K562 (cell line): ENCODE measurements at regions not wholly inside any gene's neighbourhood (a gene's known extent, or its start where the extent isn't known, plus 50 kb on each side); places are given as distances from the start of the nearest gene placed in this dataset.

ENCODE experiments used
- ATAC-seq: fragments of 200-7000 bp; cut with Tn5 transposase; 3 replicates; pipeline ENCODE4 v1.9.1; 2020; ENCODE audit warnings: moderate library complexity
- BruUV-seq: library from RNA; stranded (reverse); fragments of 400-500 nt; replicated peaks from 2 replicates; lab custom pipeline; 2021; lab: Mats Ljungman, UMichigan
- CTCF ChIA-PET: fragments of 300-600 bp; formaldehyde crosslinking; extraction: SDS; loops from one replicate; lab custom pipeline; 2021; ENCODE audit warnings: low intra/inter-chr PET ratio; lab: Yijun Ruan, JAX
- POLR2A ChIA-PET: fragments of 300-600, 350-650 bp; sonication (Branson Sonifier 250); formaldehyde crosslinking; extraction: SDS; loops from one replicate; lab custom pipeline; 2021; ENCODE audit warnings: antibody characterized with exemption, inconsistent platforms; lab: Yijun Ruan, JAX
- DNase-seq, 4 experiments: peaks; one replicate each; pipeline versions ENCODE4 v3.0.0 to v3.0.0-alpha.2; 2011 to 2018; ENCODE audit warnings: low spot score in 3 of 4, mixed read lengths in 3 of 4; ENCODE audit errors: extremely low read depth in 1 of 4
- FAIRE-seq: peaks from 2 replicates; lab custom pipeline; 2011; peaks lifted over from hg19 to GRCh38; lab: Jason Lieb, UNC
- H2AFZ ChIP-seq: 2 replicates; pipeline ENCODE4 v1.6.0; 2011; ENCODE audit warnings: low read depth, low read length, control low read depth, inconsistent platforms
- H3K27ac ChIP-seq: fragments of 200-600 bp; 3 replicates; pipeline ENCODE4 v1.8.0; 2011; ENCODE audit warnings: low read depth, mild to moderate bottlenecking, control low read depth, inconsistent platforms, low read length, moderate library complexity, mixed read lengths; ENCODE audit errors: extremely low read depth
- H3K27me3 ChIP-seq, 2 experiments: fragments of 300-600 bp in 1 of 2; 2 replicates in 1 of 2; 3 replicates in 1 of 2; pipeline versions ENCODE4 v1.6.0 to v1.8.0; 2011; ENCODE audit warnings: inconsistent platforms in 2 of 2, low read length in 2 of 2, mild to moderate bottlenecking in 1 of 2, mixed read lengths in 1 of 2, moderate library complexity in 1 of 2; ENCODE audit not compliant: control insufficient read depth in 2 of 2, insufficient read depth in 2 of 2
- H3K36me3 ChIP-seq: fragments of 300-600 bp; 3 replicates; pipeline ENCODE4 v1.8.0; 2011; ENCODE audit warnings: mild to moderate bottlenecking, low read length, inconsistent platforms; ENCODE audit not compliant: control insufficient read depth, insufficient read depth
- H3K4me1 ChIP-seq, 2 experiments: fragments of 200-600 bp in 1 of 2; replicated peaks in 1 of 2; 2 replicates in 1 of 2; 3 replicates in 1 of 2; pipeline versions ENCODE4 v1.5.1 to v1.8.0; 2011; ENCODE audit warnings: inconsistent platforms in 2 of 2, low read length in 2 of 2, mild to moderate bottlenecking in 1 of 2, mixed read lengths in 1 of 2, moderate library complexity in 1 of 2; ENCODE audit not compliant: control insufficient read depth in 2 of 2, insufficient read depth in 2 of 2
- H3K4me2 ChIP-seq: 2 replicates; pipeline ENCODE4 v1.6.1; 2011; ENCODE audit warnings: low read length, control low read depth, inconsistent platforms, mixed read lengths; ENCODE audit not compliant: insufficient read depth
- H3K4me3 ChIP-seq: fragments of 200-600 bp; sonication (generic), shearing (Covaris generic); 2 replicates; pipeline ENCODE4 v1.5.1; 2016; ENCODE audit warnings: control low read depth, inconsistent platforms
- H3K79me2 ChIP-seq: fragments of 200-600 bp; 3 replicates; pipeline ENCODE4 v1.8.0; 2011; ENCODE audit warnings: low read length, inconsistent platforms; ENCODE audit not compliant: control insufficient read depth, insufficient read depth
- H3K9ac ChIP-seq, 2 experiments: 2 replicates each; pipeline versions ENCODE4 v1.6.0 to v1.6.1; 2011; ENCODE audit warnings: low read depth in 2 of 2, low read length in 2 of 2, control low read depth in 1 of 2, inconsistent platforms in 1 of 2, mild to moderate bottlenecking in 1 of 2, mixed read lengths in 1 of 2; ENCODE audit not compliant: insufficient read depth in 1 of 2
- H3K9me1 ChIP-seq: one replicate; pipeline ENCODE4 v1.6.0; 2011; ENCODE audit warnings: inconsistent platforms, mild to moderate bottlenecking, low read length, moderate library complexity; ENCODE audit not compliant: control insufficient read depth, insufficient read depth
- H3K9me3 ChIP-seq: replicated peaks from 2 replicates; pipeline ENCODE4 v1.5.1; 2011; ENCODE audit warnings: low read depth, low read length, inconsistent platforms; ENCODE audit not compliant: control insufficient read depth, insufficient read depth
- H4K20me1 ChIP-seq: replicated peaks from 2 replicates; pipeline ENCODE4 v1.6.1; 2011; ENCODE audit warnings: low read length, inconsistent platforms, mixed read lengths; ENCODE audit not compliant: control insufficient read depth, insufficient read depth
- ADNP ChIP-seq: fragments of 200-800 bp; sonication (Bioruptor generic); IDR thresholded peaks from 2 replicates; pipeline ENCODE4 v1.6.1; 2016; ENCODE audit warnings: missing genetic modification characterization, missing compliant biosample characterization
- DACH1 ChIP-seq: fragments of 450-650 bp; IDR thresholded peaks from 2 replicates; pipeline ENCODE4 v1.6.1; 2018; ENCODE audit not compliant: partially characterized antibody
- EWSR1 ChIP-seq: fragments of 450-650 bp; IDR thresholded peaks from 2 replicates; pipeline ENCODE4 v1.6.1; 2018; ENCODE audit warnings: borderline replicate concordance, mild to moderate bottlenecking, low read depth, moderate library complexity; ENCODE audit not compliant: partially characterized antibody
- EZH2 ChIP-seq: IDR thresholded peaks from 2 replicates; pipeline ENCODE4 v1.6.1; 2012; ENCODE audit warnings: low read depth, mild to moderate bottlenecking, inconsistent platforms, low read length, borderline replicate concordance
- NFE2 ChIP-seq: IDR thresholded peaks from 2 replicates; pipeline ENCODE4 v1.6.1; 2014; ENCODE audit warnings: antibody characterized with exemption, low read depth
- NR2F6 ChIP-seq: fragments of 450-650 bp; formaldehyde crosslinking; IDR thresholded peaks from 2 replicates; pipeline ENCODE4 v1.4.0; 2020; ENCODE audit warnings: mild to moderate bottlenecking
- SPI1 ChIP-seq: IDR thresholded peaks from 2 replicates; pipeline ENCODE4 v1.6.1; 2011; ENCODE audit warnings: low read depth, low read length, control low read depth, borderline replicate concordance
- SRSF9 ChIP-seq: fragments of 200-400 bp; formaldehyde crosslinking; IDR thresholded peaks from 2 replicates; pipeline ENCODE4 v1.6.1; 2017; ENCODE audit warnings: low read depth, low read length, borderline replicate concordance
- U2AF2 ChIP-seq: fragments of 200-400 bp; formaldehyde crosslinking; optimal IDR thresholded peaks from 2 replicates; pipeline ENCODE3; 2017; ENCODE audit warnings: low read depth, mild to moderate bottlenecking, low read length
- ZBTB2 ChIP-seq: fragments of 450-650 bp; IDR thresholded peaks from 2 replicates; pipeline ENCODE4 v1.6.1; 2016; ENCODE audit warnings: antibody characterized with exemption
- ZNF316 ChIP-seq: fragments of 450-650 bp; IDR thresholded peaks from 2 replicates; pipeline ENCODE4 v1.6.1; 2016
- WGBS: fragments of 100-300 bp; shearing (Covaris generic); methylation state at CpG from one replicate; pipeline ENCODE4 v1.1.6; 2016; ENCODE audit warnings: low coverage, mixed read lengths; ENCODE audit not compliant: insufficient coverage; ENCODE audit errors: missing lambda C conversion rate; 5-methylcytosine and 5-hydroxymethylcytosine counted together
- in situ Hi-C: fragments of 300-500 bp; cut with MboI; formaldehyde crosslinking; loops from 4 replicates; pipeline ENCODE4 v1.15.0; 2018; ENCODE audit warnings: inconsistent platforms, mixed read lengths
- intact Hi-C: fragments of 100-400 bp; cut with micrococcal nuclease; formaldehyde crosslinking; loops from 2 replicates; pipeline ENCODE4 v1.14.2; 2022

GRCh38 chr14:58796242-58797009, 158.7 kb downstream of the DACT1 start:
- Histone ChIP-seq H3K9me3 (no peaks in the 10 kb centered on the region), H2AFZ (no peak overlapping the region), H3K4me3 (no peak overlapping the region), H3K36me3 (no peaks in the 10 kb centered on the region), H3K4me1 (no peaks in the 10 kb centered on the region), H3K79me2 (no peaks in the 10 kb centered on the region)
- intact Hi-C loops (no loop called here), in situ Hi-C loops (no loop called here)
- 1% methylated on average over 5 of the region's 5 CpGs for WGBS
- TF ChIP-seq ZBTB2 (no peak), ZNF316 (no peak), ADNP (no peak), SPI1 (no peak), SRSF9 (no peak), EZH2 (no peak), NR2F6 (CRISPR knock-in tag) (no peak), NFE2 (no peak), EWSR1 (no peak), U2AF2 (no peak), DACH1 (no peak)
- TF ChIP-seq, all 486 proteins: peak for 0
- ChIA-PET POLR2A (no interaction called here), CTCF (no interaction called here)
- no TSS peak for BruUV-seq
- Histone ChIP-seq H3K9me1 (no peaks in the 10 kb centered on the region), H3K27me3 (no peaks in the 10 kb centered on the region), H3K9ac (no peak overlapping the region), H3K4me2 (no peak overlapping the region), H4K20me1 (no peaks in the 10 kb centered on the region), H3K27ac (no peak overlapping the region)
- FAIRE-seq (no peak), ATAC-seq (no peak), DNase-seq (no peak)
